Fibroblast of the aortic adventitia (primary cell): ENCODE measurements at regions not wholly inside any gene's neighbourhood (a gene's known extent, or its start where the extent isn't known, plus 50 kb on each side); places are given as distances from the start of the nearest gene placed in this dataset.
A peak's percentile ranks its signal among the peaks of the same experiment; 100 is the strongest.

Source experiments
- DNase-seq: peaks from one replicate; pipeline ENCODE4 v3.0.0-alpha.2; 2010; ENCODE audit warnings: low read depth
- H3K4me3 ChIP-seq: 2 replicates; pipeline ENCODE4 v1.5.1; 2011; ENCODE audit warnings: low read depth, mild to moderate bottlenecking, control low read depth, low read length, moderate library complexity
- TF ChIP-seq, protein P1 (sequence below): IDR thresholded peaks from 2 replicates; pipeline ENCODE4 v1.5.1; 2011; ENCODE audit warnings: mild to moderate bottlenecking, low read length, control low read depth, inconsistent platforms; ENCODE audit not compliant: insufficient read depth

GRCh38 chr5:9830184-9830583, 200.0 kb upstream of the TAS2R1 start:
- TF ChIP-seq, protein P1, sequence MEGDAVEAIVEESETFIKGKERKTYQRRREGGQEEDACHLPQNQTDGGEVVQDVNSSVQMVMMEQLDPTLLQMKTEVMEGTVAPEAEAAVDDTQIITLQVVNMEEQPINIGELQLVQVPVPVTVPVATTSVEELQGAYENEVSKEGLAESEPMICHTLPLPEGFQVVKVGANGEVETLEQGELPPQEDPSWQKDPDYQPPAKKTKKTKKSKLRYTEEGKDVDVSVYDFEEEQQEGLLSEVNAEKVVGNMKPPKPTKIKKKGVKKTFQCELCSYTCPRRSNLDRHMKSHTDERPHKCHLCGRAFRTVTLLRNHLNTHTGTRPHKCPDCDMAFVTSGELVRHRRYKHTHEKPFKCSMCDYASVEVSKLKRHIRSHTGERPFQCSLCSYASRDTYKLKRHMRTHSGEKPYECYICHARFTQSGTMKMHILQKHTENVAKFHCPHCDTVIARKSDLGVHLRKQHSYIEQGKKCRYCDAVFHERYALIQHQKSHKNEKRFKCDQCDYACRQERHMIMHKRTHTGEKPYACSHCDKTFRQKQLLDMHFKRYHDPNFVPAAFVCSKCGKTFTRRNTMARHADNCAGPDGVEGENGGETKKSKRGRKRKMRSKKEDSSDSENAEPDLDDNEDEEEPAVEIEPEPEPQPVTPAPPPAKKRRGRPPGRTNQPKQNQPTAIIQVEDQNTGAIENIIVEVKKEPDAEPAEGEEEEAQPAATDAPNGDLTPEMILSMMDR, result no peak
- no peak overlapping the region for H3K4me3 ChIP-seq
- DNase-seq, result no peak

DNA sequence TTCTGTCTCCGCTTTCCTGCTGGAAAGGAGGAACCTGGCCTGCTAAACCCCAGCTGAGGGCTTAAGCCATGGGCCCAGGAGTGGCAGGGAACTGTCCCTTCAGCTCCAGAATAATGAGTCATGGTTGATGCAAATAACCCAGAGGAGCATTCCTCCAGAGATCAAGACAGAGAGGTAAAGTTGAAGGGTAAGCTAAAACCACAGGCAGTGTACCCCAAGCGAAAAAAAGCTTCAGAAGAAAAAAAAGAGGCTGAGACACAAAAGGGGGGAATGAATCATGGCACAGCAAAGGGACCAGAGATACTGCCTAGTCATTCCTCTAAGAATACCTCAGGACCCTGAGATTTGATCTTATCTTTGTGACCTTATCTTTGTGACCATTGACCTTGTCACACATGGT, 199.5 kb upstream of the TAS2R1 start:
- no peak overlapping the region for H3K4me3 ChIP-seq
- TF ChIP-seq, protein P1, result no peak
- no peak for DNase-seq

DNA sequence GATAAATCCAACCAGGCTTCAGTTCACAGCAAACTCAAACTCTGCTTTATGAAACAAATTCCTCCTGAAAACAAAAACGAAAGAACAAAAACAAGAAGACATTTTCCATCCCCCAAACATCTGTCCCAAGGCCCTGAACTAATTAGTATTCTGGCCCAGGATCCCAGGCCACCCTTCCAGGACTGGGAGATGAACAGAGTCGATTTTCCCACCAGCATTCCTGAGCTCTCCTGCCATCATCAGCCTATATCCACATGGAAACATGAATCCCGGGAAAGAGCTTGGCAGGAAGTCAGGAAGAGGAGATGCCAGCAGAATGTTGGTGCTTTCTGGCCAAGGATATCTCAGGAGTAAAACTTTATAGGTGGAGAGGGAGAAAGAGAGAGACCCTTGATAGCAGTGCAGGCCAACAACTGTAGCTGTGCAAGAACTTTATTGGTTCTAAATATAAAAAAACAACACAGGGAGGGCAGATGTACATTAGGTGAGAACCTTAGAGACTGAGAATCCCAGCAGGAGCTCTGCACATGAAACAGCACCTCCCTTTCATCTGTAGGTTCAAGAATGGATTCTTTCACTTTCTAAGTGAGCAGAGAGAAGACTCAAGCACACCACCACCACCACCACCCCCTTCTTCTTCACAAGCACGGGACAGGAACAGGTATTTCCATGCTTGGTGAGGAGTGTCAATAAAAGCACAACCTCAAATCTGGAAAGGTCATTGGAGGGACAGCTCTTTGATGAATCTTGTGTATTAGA, 190.7 kb upstream of the TAS2R1 start:
- DNase-seq, result peak; percentile 50
- TF ChIP-seq, protein P1, result no peak
- no peak overlapping the region for H3K4me3 ChIP-seq

DNA sequence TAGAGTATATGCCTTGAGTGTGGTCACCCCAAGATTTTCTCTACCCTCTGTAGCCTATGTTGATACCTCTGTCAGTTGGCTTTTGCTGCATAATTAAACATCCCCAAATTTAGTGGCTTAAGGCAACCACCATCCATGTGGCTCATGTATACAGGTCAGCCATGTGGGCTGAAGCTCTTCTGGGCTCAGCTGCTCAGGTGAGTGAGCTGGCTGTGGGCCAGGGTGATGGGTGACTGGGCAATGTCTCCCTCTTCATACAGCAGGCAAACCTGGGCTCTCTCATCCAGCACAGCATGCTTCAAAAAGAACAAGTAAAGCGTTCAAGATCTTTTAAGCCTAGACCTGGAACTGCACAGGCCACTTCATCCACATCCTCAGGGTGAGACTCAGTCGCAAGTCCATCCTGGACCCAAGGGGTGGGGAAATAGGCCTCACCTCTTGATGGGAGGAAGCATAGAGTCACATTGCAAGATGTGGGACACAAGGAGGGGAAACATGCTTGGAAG, 188.2 kb upstream of the TAS2R1 start:
- TF ChIP-seq, protein P1, result no peak
- no peak overlapping the region for H3K4me3 ChIP-seq
- no peak for DNase-seq

DNA sequence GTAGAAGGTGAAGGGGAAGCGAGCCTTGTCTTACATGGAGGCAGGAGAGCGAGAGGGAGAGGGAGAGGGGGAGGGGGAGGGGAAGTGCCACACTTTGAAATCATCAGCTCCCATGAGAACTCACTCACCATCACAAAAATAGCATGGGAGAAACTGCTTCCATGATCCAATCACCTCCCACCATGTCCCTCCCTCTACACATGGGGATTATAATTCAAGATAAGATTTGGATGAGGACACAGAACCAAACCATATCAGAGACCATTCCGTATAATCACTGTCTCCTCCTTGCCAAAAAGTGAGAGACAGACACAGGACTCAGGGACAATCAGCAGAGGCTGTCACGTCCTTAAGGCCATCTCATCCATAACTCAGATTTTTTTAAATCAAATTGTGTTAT, 187.7 kb upstream of the TAS2R1 start:
- no peak overlapping the region for H3K4me3 ChIP-seq
- TF ChIP-seq, protein P1, result no peak

DNA sequence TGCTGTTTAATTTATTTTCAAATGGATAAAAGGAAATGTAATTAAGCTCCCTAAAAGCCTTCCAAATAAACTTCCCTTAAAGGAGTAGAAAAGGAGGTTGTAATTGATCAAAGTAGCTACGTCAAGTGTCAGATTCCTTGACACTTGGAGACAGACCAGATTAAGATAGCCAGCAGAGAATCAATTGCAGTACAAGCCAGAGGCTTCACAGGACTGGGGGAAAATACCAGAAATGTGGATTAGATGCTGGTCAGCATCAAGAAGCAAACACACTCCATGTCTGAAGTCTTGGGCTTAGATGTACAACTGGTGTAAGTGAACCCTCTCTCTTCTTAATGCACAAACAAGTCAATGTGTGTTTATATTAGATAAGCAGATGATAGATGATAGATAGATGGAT, 184.9 kb upstream of the TAS2R1 start:
- no peak overlapping the region for H3K4me3 ChIP-seq
- DNase-seq, result no peak
- TF ChIP-seq, protein P1, result no peak

More for the DNA sequence above, 187.7 kb upstream of the TAS2R1 start:
- DNase-seq, result no peak
